Immature natural killer cell (primary cell): ENCODE measurements at regions not wholly inside any gene's neighbourhood (a gene's known extent, or its start where the extent isn't known, plus 50 kb on each side); places are given as distances from the start of the nearest gene placed in this dataset.

Experiments
- DNase-seq, 3 donors: peaks; one replicate each; pipeline ENCODE4 v3.0.0; 2022; ENCODE audit warnings: mixed read lengths in 1 of 3
- H3K27ac Mint-ChIP-seq, 6 donors: one replicate each; pipeline ENCODE4 v1.8.0; 2020; ENCODE audit warnings: mixed read lengths in 6 of 6, mild to moderate bottlenecking in 5 of 6, inconsistent platforms in 4 of 6, moderate library complexity in 3 of 6
- H3K27me3 Mint-ChIP-seq, 3 donors: one replicate each; pipeline ENCODE4 v1.8.0; 2020 to 2021; ENCODE audit warnings: low read depth in 3 of 3, mild to moderate bottlenecking in 3 of 3, mixed read lengths in 3 of 3, moderate library complexity in 3 of 3, inconsistent platforms in 1 of 3
- H3K36me3 Mint-ChIP-seq, 3 donors: one replicate each; pipeline ENCODE4 v1.8.0; 2020; ENCODE audit warnings: mixed read lengths in 3 of 3, inconsistent platforms in 2 of 3, mild to moderate bottlenecking in 2 of 3
- H3K4me1 Mint-ChIP-seq, 2 donors: one replicate each; pipeline ENCODE4 v1.8.0; 2020; ENCODE audit warnings: inconsistent platforms in 2 of 2, mild to moderate bottlenecking in 2 of 2, mixed read lengths in 2 of 2, moderate library complexity in 1 of 2
- H3K4me3 Mint-ChIP-seq, 5 donors: one replicate each; pipeline ENCODE4 v1.8.0; 2020; ENCODE audit warnings: mild to moderate bottlenecking in 5 of 5, mixed read lengths in 5 of 5, inconsistent platforms in 3 of 5, moderate library complexity in 3 of 5
- H3K9me3 Mint-ChIP-seq, 6 donors: one replicate each; pipeline ENCODE4 v1.8.0; 2020; ENCODE audit warnings: mild to moderate bottlenecking in 6 of 6, mixed read lengths in 6 of 6, inconsistent platforms in 4 of 6, moderate library complexity in 3 of 6

DNA sequence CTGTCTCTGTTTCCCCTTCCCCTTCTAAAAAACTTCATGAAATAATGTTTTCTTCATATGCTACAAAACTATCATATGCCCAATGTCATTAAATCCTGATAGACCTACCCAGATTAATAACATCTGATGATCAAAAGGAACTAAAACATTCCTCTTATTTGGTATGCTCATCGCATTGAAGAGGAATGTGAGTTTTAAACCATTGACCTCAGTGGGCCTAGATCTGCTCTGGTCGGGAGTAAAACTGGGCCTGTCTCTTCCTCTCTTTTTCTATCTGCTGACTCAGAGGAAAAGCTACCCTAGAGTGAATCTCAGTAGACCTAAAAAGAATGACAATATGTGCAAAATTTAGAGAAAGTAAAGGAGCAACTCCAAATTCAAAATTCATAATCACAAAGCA, 275.8 kb downstream of the SATB1 start:
- no peak overlapping the region for H3K4me3 Mint-ChIP-seq
- DNase-seq = no peak
- no peak overlapping the region for H3K27ac Mint-ChIP-seq
- H3K36me3 Mint-ChIP-seq = no peaks in the 10 kb centered on the region
- H3K4me1 Mint-ChIP-seq = no peaks in the 10 kb centered on the region
- H3K27me3 Mint-ChIP-seq = peaks cover 0 to 5% (median 2%) of the 10 kb centered on the region in 3 donors
- H3K9me3 Mint-ChIP-seq = no peaks in the 10 kb centered on the region

DNA sequence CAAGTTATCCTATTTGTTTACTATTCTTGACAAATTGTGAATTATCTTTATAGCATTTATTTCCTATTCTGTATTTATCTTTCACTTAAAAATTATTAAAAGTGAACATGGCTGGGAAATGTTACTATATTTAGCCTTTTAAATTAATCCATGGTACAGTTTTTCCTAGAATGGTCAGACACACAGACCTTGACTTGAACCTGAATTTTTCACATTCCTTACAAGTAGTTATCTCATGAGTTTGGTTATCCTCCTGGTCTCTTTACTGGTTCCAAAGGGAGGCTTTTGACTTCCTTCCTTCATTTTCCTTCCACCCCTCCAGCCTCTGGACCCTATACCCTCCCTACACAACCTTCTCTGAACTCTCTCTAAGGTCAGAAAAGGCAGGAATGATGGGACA, 280.6 kb downstream of the SATB1 start:
- H3K27ac Mint-ChIP-seq = no peak overlapping the region
- no peaks in the 10 kb centered on the region for H3K36me3 Mint-ChIP-seq
- DNase-seq = no peak
- H3K4me1 Mint-ChIP-seq = no peaks in the 10 kb centered on the region
- H3K4me3 Mint-ChIP-seq = no peak overlapping the region
- H3K27me3 Mint-ChIP-seq = peaks cover 0 to 4% (median 2%) of the 10 kb centered on the region in 3 donors
- H3K9me3 Mint-ChIP-seq = no peaks in the 10 kb centered on the region

- Mint-ChIP-seq H3K27me3 (peaks cover 0 to 2% (median 0%) of the 10 kb centered on the region in 3 donors), H3K27ac (no peak overlapping the region), H3K36me3 (no peaks in the 10 kb centered on the region), H3K4me1 (no peaks in the 10 kb centered on the region), H3K4me3 (no peak overlapping the region), H3K9me3 (no peaks in the 10 kb centered on the region)
- no peak for DNase-seq
Measured at GRCh38 chr3:18143258-18143780, 281.8 kb downstream of the SATB1 start.

DNA sequence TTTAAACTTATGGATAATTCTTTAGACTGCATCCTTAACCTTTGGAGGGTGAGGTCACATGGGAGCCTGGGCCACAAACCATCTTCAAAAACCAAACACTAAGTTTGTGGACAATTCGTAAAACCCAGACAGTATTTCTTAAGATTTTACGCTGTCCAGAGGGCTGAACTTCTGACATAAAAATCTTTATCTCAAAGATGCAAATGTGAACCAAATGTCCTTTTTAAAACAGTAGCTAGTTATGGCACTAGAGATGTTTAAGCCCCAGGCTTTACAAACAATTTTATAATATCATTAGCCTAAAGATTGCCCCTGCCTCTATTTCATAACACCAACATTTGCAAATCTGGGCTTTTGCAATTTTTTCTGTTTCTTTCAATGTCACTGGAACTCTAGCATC, 287.2 kb downstream of the SATB1 start:
- Mint-ChIP-seq H3K4me1 (no peaks in the 10 kb centered on the region), H3K9me3 (no peaks in the 10 kb centered on the region), H3K27ac (no peak overlapping the region), H3K36me3 (no peaks in the 10 kb centered on the region), H3K27me3 (no peaks in the 10 kb centered on the region), H3K4me3 (no peak overlapping the region)
- DNase-seq = no peak

DNA sequence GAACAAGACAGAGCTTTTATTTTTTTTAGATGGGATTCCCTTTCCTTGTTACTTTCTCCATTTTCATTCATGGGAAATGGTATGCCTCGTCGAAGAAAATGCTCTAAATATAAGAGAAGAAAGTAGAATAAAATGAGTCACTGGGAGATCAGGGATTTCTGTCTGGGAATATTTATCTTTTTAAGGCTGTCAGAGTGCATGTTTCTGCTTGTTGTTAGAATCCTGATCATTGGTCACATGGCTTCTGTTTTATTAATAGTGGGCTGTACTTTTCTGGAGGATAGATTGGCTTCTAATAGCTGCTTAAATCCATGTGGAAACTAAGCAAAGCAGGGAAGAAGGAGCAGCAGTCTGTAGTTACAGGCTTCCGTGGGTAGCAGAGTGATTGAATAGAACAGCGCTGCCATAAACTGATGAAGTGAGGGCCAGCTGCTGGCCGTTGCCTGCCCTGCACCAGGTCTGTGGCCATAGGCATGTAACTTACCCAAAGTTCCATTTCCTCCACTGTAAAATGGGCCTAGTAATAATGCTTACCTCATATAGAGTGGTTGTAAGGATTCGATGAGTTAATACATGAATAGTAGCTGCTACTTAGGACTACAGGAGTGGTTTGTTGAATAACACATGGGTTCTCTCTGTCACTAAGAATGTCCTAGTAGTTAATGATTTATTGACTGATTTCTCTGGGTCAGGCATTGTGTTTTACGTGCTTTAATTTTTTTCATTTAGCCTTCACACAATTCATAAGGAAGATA, 289.9 kb downstream of the SATB1 start:
- Mint-ChIP-seq H3K9me3 (no peaks in the 10 kb centered on the region), H3K36me3 (no peaks in the 10 kb centered on the region), H3K4me1 (no peaks in the 10 kb centered on the region), H3K27ac (no peak overlapping the region), H3K4me3 (no peak overlapping the region), H3K27me3 (no peaks in the 10 kb centered on the region)
- no peak for DNase-seq

DNA sequence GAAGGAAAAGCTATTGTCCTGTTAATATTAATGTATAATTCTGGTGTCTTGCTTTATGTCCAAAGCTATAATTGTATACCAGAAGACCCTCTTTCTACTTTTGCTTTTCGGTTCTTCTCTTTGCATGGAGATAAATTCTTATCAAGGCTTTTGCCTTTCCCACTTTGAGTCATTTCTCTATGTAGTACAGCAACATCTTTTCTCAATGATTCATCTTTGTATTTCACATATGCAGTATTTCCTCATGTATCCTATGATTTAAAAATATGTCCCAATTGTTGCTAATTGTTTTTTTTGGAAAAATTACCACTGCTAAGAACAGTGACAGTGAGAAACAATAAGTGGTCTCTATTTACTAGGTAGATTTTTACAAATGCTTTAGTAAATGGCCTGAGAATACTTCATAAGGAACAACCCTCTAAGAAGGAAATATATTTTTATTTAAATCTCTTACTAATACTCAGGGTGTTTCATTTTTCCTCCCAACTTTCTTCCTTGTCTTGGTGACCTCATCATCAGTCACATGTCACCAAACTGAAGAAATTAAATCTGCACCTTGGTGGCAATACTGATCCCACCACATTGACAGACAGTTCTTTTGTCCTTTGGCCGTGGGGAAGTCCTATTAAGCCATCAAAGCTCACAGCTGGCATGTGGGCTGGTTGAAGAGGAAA, 290.6 kb downstream of the SATB1 start:
- no peak overlapping the region for H3K27ac Mint-ChIP-seq
- H3K36me3 Mint-ChIP-seq = no peaks in the 10 kb centered on the region
- H3K27me3 Mint-ChIP-seq = no peaks in the 10 kb centered on the region
- H3K4me3 Mint-ChIP-seq = no peak overlapping the region
- no peak for DNase-seq
- H3K9me3 Mint-ChIP-seq = no peaks in the 10 kb centered on the region
- no peaks in the 10 kb centered on the region for H3K4me1 Mint-ChIP-seq

DNA sequence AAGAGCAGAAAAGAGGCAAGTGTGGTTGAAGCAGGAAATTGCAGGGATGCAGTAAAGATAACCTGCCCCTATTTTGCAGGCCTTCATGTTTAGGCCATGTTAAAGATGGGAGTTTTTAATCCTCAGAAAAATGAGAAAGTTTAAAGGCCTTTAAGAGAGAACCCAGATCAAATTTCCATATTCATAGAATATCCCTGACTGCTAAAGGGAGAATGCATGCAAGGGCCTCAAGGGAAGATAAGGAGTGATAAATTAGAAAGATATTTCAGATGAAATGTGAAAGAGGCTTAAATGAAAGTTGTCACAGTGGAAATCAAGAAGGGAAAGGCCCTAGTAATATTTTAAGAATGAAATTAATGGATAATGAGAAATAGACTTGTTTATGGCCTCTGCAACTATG, 292.1 kb downstream of the SATB1 start:
- Mint-ChIP-seq H3K27ac (no peak overlapping the region), H3K36me3 (no peaks in the 10 kb centered on the region), H3K4me3 (no peak overlapping the region), H3K9me3 (no peaks in the 10 kb centered on the region), H3K4me1 (no peaks in the 10 kb centered on the region), H3K27me3 (no peaks in the 10 kb centered on the region)
- DNase-seq = no peak

DNA sequence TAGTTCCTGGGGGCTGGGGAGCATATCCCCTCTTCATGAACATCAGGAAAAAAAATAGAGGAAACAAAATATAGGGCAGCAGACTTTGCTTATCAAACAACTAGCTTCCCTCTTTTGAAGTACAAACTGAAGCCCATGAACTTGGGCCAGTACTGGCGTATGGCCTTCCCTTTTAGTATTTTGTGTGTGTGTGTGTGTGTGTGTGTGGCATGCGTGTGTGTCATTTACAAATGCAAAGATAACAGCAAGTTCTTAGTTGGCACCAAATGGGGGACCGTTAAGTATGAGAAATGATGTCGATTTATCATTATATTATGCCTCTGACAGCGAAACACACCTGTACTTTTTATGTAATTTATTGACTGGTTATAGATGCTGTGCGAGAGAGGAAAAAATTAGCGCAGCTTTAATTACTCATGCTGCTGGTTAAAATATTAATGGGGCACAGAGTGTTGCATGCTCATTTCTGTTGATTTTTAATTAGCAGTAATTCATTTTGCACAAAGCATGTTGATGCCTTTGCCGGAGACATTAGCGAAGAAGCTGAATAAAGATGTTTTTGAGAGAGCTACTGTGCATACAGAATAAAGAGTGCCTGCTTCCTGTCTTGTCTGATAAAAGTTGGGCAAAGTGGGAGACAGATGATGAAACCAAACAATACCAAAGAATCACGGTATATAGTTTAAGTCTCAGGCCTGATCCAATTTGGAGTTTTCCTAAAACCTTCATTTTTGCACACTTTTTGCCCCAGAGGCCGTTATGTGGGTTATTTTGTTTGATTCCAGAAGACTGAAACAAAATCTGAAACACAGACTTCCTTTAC, 297.1 kb downstream of the SATB1 start:
- no peaks in the 10 kb centered on the region for H3K4me1 Mint-ChIP-seq
- no peak overlapping the region for H3K4me3 Mint-ChIP-seq
- no peaks in the 10 kb centered on the region for H3K36me3 Mint-ChIP-seq
- H3K27ac Mint-ChIP-seq = no peak overlapping the region
- peaks cover 0 to 2% (median 0%) of the 10 kb centered on the region in 3 donors for H3K27me3 Mint-ChIP-seq
- DNase-seq = no peak
- no peaks in the 10 kb centered on the region for H3K9me3 Mint-ChIP-seq

- H3K27me3 Mint-ChIP-seq = peaks cover 0 to 4% (median 0%) of the 10 kb centered on the region in 3 donors
- DNase-seq = no peak
- H3K4me3 Mint-ChIP-seq = no peak overlapping the region
- H3K9me3 Mint-ChIP-seq = no peaks in the 10 kb centered on the region
- H3K27ac Mint-ChIP-seq = no peak overlapping the region
- H3K36me3 Mint-ChIP-seq = no peaks in the 10 kb centered on the region
- H3K4me1 Mint-ChIP-seq = no peaks in the 10 kb centered on the region
Measured at GRCh38 chr3:18127174-18127858, 297.8 kb downstream of the SATB1 start.

DNA sequence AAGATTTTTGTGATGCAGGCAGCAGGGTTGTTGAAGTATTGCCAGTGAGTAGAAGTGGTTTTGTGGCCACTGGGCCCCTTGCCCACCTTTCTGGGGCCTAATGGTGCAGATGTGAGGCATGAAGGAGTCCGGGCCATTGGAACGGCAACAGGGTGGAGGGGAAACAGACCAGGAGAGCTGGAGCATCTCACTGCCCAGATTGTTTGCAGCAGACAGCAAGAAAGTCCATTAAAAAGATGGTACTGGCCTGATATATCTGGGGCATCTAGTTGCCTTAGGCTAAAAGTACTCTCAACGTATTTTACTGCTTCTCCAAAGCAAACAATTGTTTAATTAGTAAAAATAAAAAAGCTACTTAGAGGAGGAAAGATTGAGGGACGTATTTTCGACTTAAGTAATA, 298.4 kb downstream of the SATB1 start:
- Mint-ChIP-seq H3K9me3 (no peaks in the 10 kb centered on the region), H3K27ac (no peak overlapping the region), H3K4me3 (no peak overlapping the region)

DNA sequence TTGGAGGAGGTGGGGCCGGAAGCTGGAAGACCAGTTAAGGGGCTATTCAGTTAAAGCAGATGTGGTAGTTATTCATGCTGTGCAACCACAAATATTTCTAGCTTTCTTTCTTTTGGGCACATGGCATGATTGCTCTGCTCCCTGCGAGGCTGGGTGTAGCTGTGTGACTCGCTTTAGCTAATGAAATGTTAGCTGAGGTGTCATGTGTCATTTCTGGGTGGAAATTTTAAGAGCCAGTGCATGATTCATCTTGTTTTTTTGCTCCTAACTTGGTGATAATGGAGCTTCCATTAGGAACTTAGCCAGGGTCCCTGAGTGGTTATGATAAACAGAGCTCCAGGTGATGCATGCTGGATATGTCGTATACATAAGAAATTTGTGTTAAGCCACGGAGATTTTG, 300.6 kb downstream of the SATB1 start:
- H3K36me3 Mint-ChIP-seq = no peaks in the 10 kb centered on the region
- no peak overlapping the region for H3K27ac Mint-ChIP-seq
- H3K9me3 Mint-ChIP-seq = no peaks in the 10 kb centered on the region
- no peak for DNase-seq
- H3K4me3 Mint-ChIP-seq = no peak overlapping the region
- no peaks in the 10 kb centered on the region for H3K4me1 Mint-ChIP-seq
- H3K27me3 Mint-ChIP-seq = peaks cover 0 to 7% (median 0%) of the 10 kb centered on the region in 3 donors

More for the DNA sequence above, 298.4 kb downstream of the SATB1 start:
- no peaks in the 10 kb centered on the region for H3K36me3 Mint-ChIP-seq
- no peaks in the 10 kb centered on the region for H3K4me1 Mint-ChIP-seq
- DNase-seq = no peak
- peaks cover 0 to 4% (median 0%) of the 10 kb centered on the region in 3 donors for H3K27me3 Mint-ChIP-seq

- H3K9me3 Mint-ChIP-seq = no peaks in the 10 kb centered on the region
- H3K27me3 Mint-ChIP-seq = peaks cover 0 to 6% (median 0%) of the 10 kb centered on the region in 3 donors
- no peak overlapping the region for H3K27ac Mint-ChIP-seq
- no peak overlapping the region for H3K4me3 Mint-ChIP-seq
- DNase-seq = no peak
- no peaks in the 10 kb centered on the region for H3K36me3 Mint-ChIP-seq
- H3K4me1 Mint-ChIP-seq = no peaks in the 10 kb centered on the region
Measured at GRCh38 chr3:18122264-18122663, 302.9 kb downstream of the SATB1 start.

- no peaks in the 10 kb centered on the region for H3K36me3 Mint-ChIP-seq
- peaks cover 0 to 5% (median 3%) of the 10 kb centered on the region in 3 donors for H3K27me3 Mint-ChIP-seq
Measured at GRCh38 chr3:18121020-18121419, 304.1 kb downstream of the SATB1 start.

More at GRCh38 chr3:18121020-18121419, 304.1 kb downstream of the SATB1 start:
- Mint-ChIP-seq H3K9me3 (no peaks in the 10 kb centered on the region), H3K27ac (no peak overlapping the region), H3K4me3 (no peak overlapping the region), H3K4me1 (no peaks in the 10 kb centered on the region)
- DNase-seq = no peak
